KOPT-K1 (cell line): ENCODE measurements at regions not wholly inside any gene's neighbourhood (a gene's known extent, or its start where the extent isn't known, plus 50 kb on each side); places are given as distances from the start of the nearest gene placed in this dataset.
"Not testable (repeated sequence)": the region's sequence is repeated elsewhere in the genome, so short reads cannot be mapped to it uniquely, and the experiment has no call there.

Experiments used
- H3K27ac ChIP-seq: fragments of 200-600 bp; sonication (generic); 2 replicates; pipeline ENCODE4 v1.5.1; 2016; ENCODE audit warnings: antibody characterized with exemption, mild to moderate bottlenecking, low read depth, low read length; ENCODE audit not compliant: poor library complexity, severe bottlenecking
- H3K36me3 ChIP-seq: fragments of 200-600 bp; sonication (generic); 2 replicates; pipeline ENCODE4 v1.5.1; 2017; ENCODE audit warnings: antibody characterized with exemption, mild to moderate bottlenecking, low read length, moderate library complexity; ENCODE audit not compliant: insufficient read depth
- H3K9me3 ChIP-seq: fragments of 200-600 bp; sonication (generic); 2 replicates; pipeline ENCODE4 v1.5.1; 2017; ENCODE audit warnings: antibody characterized with exemption, low read length, mild to moderate bottlenecking; ENCODE audit not compliant: insufficient read depth, poor library complexity, severe bottlenecking

- no peaks in the 10 kb centered on the region for H3K9me3 ChIP-seq
- H3K27ac ChIP-seq, result no peak overlapping the region
- H3K36me3 ChIP-seq, result no peaks in the 10 kb centered on the region
Measured at GRCh38 chr7:17043012-17043877, 161.5 kb upstream of the AGR3 start.

GRCh38 chr7:17044396-17044795 is 162.6 kb upstream of the AGR3 start:
- Histone ChIP-seq H3K9me3 (no peaks in the 10 kb centered on the region), H3K36me3 (no peaks in the 10 kb centered on the region), H3K27ac (no peak overlapping the region)

GRCh38 chr7:17044861-17045260 is 163.1 kb upstream of the AGR3 start:
- no peak overlapping the region for H3K27ac ChIP-seq
- H3K9me3 ChIP-seq, result no peaks in the 10 kb centered on the region
- no peaks in the 10 kb centered on the region for H3K36me3 ChIP-seq

GRCh38 chr7:17046259-17046658 is 164.5 kb upstream of the AGR3 start:
- Histone ChIP-seq H3K9me3 (no peaks in the 10 kb centered on the region), H3K36me3 (no peaks in the 10 kb centered on the region), H3K27ac (no peak overlapping the region)

GRCh38 chr7:17046666-17047065 is 164.9 kb upstream of the AGR3 start:
- Histone ChIP-seq H3K9me3 (no peaks in the 10 kb centered on the region), H3K27ac (no peak overlapping the region), H3K36me3 (no peaks in the 10 kb centered on the region)

GRCh38 chr7:17053164-17053563 is 171.4 kb upstream of the AGR3 start:
- not testable (repeated sequence) for H3K9me3 ChIP-seq, H3K36me3 ChIP-seq, H3K27ac ChIP-seq

- H3K9me3 ChIP-seq, result no peaks in the 10 kb centered on the region
- H3K36me3 ChIP-seq, result no peaks in the 10 kb centered on the region
- no peak overlapping the region for H3K27ac ChIP-seq
Measured at GRCh38 chr7:17054206-17054605, 172.4 kb upstream of the AGR3 start.

- no peak overlapping the region for H3K27ac ChIP-seq
- no peaks in the 10 kb centered on the region for H3K36me3 ChIP-seq
- H3K9me3 ChIP-seq, result no peaks in the 10 kb centered on the region
Measured at GRCh38 chr7:17054836-17055235, 173.1 kb upstream of the AGR3 start.

GRCh38 chr7:17055596-17055995 is 173.8 kb upstream of the AGR3 start:
- Histone ChIP-seq H3K27ac (no peak overlapping the region), H3K36me3 (no peaks in the 10 kb centered on the region), H3K9me3 (no peaks in the 10 kb centered on the region)

- no peaks in the 10 kb centered on the region for H3K36me3 ChIP-seq
- no peak overlapping the region for H3K27ac ChIP-seq
- H3K9me3 ChIP-seq, result no peaks in the 10 kb centered on the region
Measured at GRCh38 chr7:17056491-17057142, 174.8 kb upstream of the AGR3 start.

GRCh38 chr7:17057143-17057509 is 175.3 kb upstream of the AGR3 start:
- Histone ChIP-seq H3K9me3 (no peaks in the 10 kb centered on the region), H3K27ac (no peak overlapping the region), H3K36me3 (no peaks in the 10 kb centered on the region)

- Histone ChIP-seq H3K9me3 (no peaks in the 10 kb centered on the region), H3K27ac (no peak overlapping the region), H3K36me3 (no peaks in the 10 kb centered on the region)
Measured at GRCh38 chr7:17058568-17058967, 176.8 kb upstream of the AGR3 start.

GRCh38 chr7:17060051-17060450 is 178.3 kb upstream of the AGR3 start:
- no peaks in the 10 kb centered on the region for H3K9me3 ChIP-seq

GRCh38 chr7:17061443-17061842 is 179.7 kb upstream of the AGR3 start:
- Histone ChIP-seq H3K36me3 (no peaks in the 10 kb centered on the region), H3K9me3 (no peaks in the 10 kb centered on the region)

More at GRCh38 chr7:17060051-17060450, 178.3 kb upstream of the AGR3 start:
- Histone ChIP-seq H3K27ac (no peak overlapping the region), H3K36me3 (no peaks in the 10 kb centered on the region)

GRCh38 chr7:17062151-17063044 is 180.6 kb upstream of the AGR3 start:
- Histone ChIP-seq H3K9me3 (peaks cover 4% of the 10 kb centered on the region), H3K27ac (no peak overlapping the region), H3K36me3 (no peaks in the 10 kb centered on the region)

More at GRCh38 chr7:17061443-17061842, 179.7 kb upstream of the AGR3 start:
- H3K27ac ChIP-seq, result no peak overlapping the region
